Peyer's patch (tissue), 4 donors: ENCODE measurements at regions not wholly inside any gene's neighbourhood (a gene's known extent, or its start where the extent isn't known, plus 50 kb on each side); places are given as distances from the start of the nearest gene placed in this dataset.

ENCODE experiments used
- DNase-seq, 3 donors: peaks; one replicate each; pipeline ENCODE4 v3.0.0-alpha.2; 2017 to 2019
- H3K27ac ChIP-seq, 4 donors: fragments of 200-600 bp; sonication (generic); one replicate each; pipeline ENCODE4 v1.5.1; 2016 to 2019
- H3K27me3 ChIP-seq, 2 donors: fragments of 200-600 bp; sonication (generic); one replicate each; pipeline ENCODE4 v1.5.1; 2019
- H3K36me3 ChIP-seq, 3 donors: fragments of 200-600 bp; sonication (generic); one replicate each; pipeline ENCODE4 v1.5.1; 2016 to 2019
- H3K4me1 ChIP-seq, 4 donors: fragments of 200-600 bp; sonication (generic); one replicate each; pipeline ENCODE4 v1.5.1; 2016 to 2019
- H3K4me3 ChIP-seq, 4 donors: fragments of 200-600 bp; sonication (generic); 1 replicate in 3 of 4; 2 replicates in 1 of 4; pipeline ENCODE4 v1.5.1; 2016 to 2019; ENCODE audit warnings: mild to moderate bottlenecking in 1 of 4
- H3K9me3 ChIP-seq, 4 donors: fragments of 200-600 bp; sonication (generic); one replicate each; pipeline ENCODE4 v1.5.1; 2016 to 2019; ENCODE audit warnings: mild to moderate bottlenecking in 1 of 4
- POLR2A ChIP-seq, 2 donors: fragments of 450-650 bp; IDR thresholded peaks; one replicate each; pipeline ENCODE4 v1.5.1; 2017; ENCODE audit warnings: antibody characterized with exemption in 2 of 2, mild to moderate bottlenecking in 2 of 2, moderate library complexity in 2 of 2
- TF ChIP-seq, protein P1 (sequence below), 6 experiments: fragments of 450-650 bp in 4 of 6; fragments of 200-600 bp in 2 of 6; sonication (generic) in 1 of 6; IDR thresholded peaks; one replicate each; pipeline ENCODE4 v1.5.1; 2017 to 2019; ENCODE audit warnings: antibody characterized with exemption in 6 of 6, mild to moderate bottlenecking in 3 of 6, moderate library complexity in 1 of 6

DNA sequence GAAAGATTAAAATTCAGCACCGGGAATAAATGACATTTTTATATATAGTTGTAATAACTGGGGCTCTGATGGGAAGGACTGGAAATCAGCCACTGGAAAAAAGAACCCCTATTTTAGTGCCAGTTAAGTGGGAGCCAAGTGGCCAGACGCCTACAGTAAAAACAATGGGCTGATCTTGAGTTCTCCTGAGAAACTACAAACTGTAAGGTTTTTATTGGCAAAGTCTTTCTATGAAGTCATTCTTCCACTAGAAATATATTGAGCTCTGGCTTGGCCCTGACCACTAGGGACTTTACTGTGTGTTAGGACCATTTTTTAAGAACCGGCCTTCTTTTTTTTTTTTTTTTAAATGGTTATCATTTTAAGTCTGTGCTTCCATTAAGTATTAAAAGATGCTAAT, 79.6 kb downstream of the ZNF22 start:
- TF ChIP-seq, protein P1, sequence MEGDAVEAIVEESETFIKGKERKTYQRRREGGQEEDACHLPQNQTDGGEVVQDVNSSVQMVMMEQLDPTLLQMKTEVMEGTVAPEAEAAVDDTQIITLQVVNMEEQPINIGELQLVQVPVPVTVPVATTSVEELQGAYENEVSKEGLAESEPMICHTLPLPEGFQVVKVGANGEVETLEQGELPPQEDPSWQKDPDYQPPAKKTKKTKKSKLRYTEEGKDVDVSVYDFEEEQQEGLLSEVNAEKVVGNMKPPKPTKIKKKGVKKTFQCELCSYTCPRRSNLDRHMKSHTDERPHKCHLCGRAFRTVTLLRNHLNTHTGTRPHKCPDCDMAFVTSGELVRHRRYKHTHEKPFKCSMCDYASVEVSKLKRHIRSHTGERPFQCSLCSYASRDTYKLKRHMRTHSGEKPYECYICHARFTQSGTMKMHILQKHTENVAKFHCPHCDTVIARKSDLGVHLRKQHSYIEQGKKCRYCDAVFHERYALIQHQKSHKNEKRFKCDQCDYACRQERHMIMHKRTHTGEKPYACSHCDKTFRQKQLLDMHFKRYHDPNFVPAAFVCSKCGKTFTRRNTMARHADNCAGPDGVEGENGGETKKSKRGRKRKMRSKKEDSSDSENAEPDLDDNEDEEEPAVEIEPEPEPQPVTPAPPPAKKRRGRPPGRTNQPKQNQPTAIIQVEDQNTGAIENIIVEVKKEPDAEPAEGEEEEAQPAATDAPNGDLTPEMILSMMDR (IDR thresholded peaks at IDR 0.05), result no peak
- no peak for TF ChIP-seq POLR2A (IDR thresholded peaks at IDR 0.05)
- Histone ChIP-seq H3K27ac (no peak overlapping the region), H3K9me3 (no peaks in the 10 kb centered on the region), H3K36me3 (no peaks in the 10 kb centered on the region), H3K4me1 (no peaks in the 10 kb centered on the region), H3K4me3 (no peak overlapping the region), H3K27me3 (no peaks in the 10 kb centered on the region)
- no peak for DNase-seq

DNA sequence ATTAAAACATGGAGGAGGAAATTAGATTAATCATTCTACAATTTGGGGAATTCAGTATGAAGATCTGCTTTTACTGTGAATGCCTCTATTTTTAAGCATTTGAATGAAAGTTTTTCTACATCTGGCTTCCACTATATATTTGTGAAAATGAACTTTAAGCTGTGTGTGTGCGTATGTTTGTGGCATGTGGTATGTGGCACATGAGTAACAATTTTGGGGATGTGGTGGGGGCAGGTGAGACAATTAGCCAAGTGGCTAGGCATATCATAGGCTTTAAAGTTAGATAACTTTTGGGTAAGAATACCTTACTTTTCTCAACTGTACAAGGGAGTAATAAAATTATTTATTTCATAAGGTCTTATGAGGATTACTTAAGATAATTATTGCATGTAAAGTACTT, 81.5 kb downstream of the ZNF22 start:
- H3K4me3 ChIP-seq, result no peak overlapping the region
- no peak for DNase-seq
- no peaks in the 10 kb centered on the region for H3K27me3 ChIP-seq
- TF ChIP-seq POLR2A (IDR thresholded peaks at IDR 0.05), result no peak
- TF ChIP-seq, protein P1 (IDR thresholded peaks at IDR 0.05), result no peak
- H3K36me3 ChIP-seq, result no peaks in the 10 kb centered on the region
- no peak overlapping the region for H3K27ac ChIP-seq
- H3K4me1 ChIP-seq, result no peaks in the 10 kb centered on the region
- H3K9me3 ChIP-seq, result no peaks in the 10 kb centered on the region

DNA sequence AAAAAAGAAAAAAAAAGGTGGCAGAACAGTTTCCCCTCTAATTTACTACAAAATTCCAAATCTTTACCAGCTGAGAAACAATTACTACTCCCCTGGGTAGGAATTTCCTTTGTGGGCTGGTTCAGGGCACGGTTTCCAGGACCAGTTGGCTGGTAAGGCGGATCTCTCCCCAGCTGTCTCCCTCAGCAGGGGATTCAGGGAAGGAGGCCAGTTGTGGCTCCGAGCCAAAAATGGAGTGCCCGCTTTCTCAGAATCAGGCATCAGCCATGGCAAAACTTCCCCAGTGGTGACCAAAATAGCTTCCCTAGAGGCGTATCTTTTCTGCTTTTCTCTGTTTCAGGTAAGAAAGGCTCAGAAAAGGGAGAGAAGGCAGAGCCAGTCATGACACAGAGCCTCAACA, 91.2 kb downstream of the ZNF22 start:
- no peak for TF ChIP-seq POLR2A (IDR thresholded peaks at IDR 0.05)
- TF ChIP-seq, protein P1 (IDR thresholded peaks at IDR 0.05), result no peak
- H3K27ac ChIP-seq, result no peak overlapping the region
- no peak for DNase-seq

DNA sequence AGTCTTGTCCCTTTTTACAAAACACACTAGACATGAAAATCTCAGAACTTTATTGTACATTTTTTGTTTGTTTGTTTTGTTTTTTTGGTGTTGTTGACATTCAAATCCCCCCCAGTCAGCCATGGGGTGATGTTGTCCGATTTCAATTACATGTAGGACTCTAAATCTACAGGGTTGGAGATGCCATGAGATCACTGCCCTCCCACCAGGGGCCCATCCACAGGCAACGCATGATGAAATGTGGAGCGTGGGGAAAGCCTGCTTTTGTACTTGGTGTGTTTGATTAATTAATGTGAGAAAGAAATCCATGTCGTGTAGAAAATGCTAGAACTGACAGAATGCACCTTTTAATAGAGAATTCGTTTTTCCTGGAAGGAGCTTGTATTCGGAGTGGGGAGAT, 93.2 kb downstream of the ZNF22 start:
- no peak for TF ChIP-seq POLR2A (IDR thresholded peaks at IDR 0.05)
- TF ChIP-seq, protein P1 (IDR thresholded peaks at IDR 0.05), result no peak
- H3K9me3 ChIP-seq, result no peaks in the 10 kb centered on the region
- H3K4me1 ChIP-seq, result no peaks in the 10 kb centered on the region
- H3K36me3 ChIP-seq, result no peaks in the 10 kb centered on the region
- H3K27ac ChIP-seq, result no peak overlapping the region
- no peak for DNase-seq
- H3K27me3 ChIP-seq, result no peaks in the 10 kb centered on the region
- H3K4me3 ChIP-seq, result no peak overlapping the region

More for the DNA sequence above, 91.2 kb downstream of the ZNF22 start:
- H3K4me1 ChIP-seq, result no peaks in the 10 kb centered on the region
- H3K9me3 ChIP-seq, result no peaks in the 10 kb centered on the region
- H3K4me3 ChIP-seq, result no peak overlapping the region
- no peaks in the 10 kb centered on the region for H3K36me3 ChIP-seq
- H3K27me3 ChIP-seq, result no peaks in the 10 kb centered on the region

DNA sequence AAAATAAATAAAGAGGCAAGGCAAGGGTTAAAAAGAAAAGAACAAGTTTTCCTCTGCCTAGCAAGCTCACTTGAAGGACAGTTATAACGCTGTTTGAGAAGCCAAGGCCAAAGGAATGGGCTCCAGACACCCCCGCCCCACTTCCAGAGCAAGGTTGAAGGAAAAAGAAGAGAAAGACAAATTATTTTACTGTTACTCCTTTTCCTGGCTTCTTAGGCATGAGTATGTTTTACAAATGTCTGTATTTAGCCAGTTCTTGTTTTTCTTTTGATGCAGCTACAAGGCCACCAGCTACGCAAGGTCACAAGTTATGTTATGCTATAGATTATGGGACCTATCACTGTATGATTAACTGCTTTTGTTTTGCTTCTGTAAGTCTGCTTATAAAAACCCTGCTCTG, 94.6 kb downstream of the ZNF22 start:
- no peaks in the 10 kb centered on the region for H3K9me3 ChIP-seq
- no peak overlapping the region for H3K4me3 ChIP-seq
- no peak for DNase-seq
- H3K27ac ChIP-seq, result no peak overlapping the region
- TF ChIP-seq, protein P1 (IDR thresholded peaks at IDR 0.05), result no peak
- TF ChIP-seq POLR2A (IDR thresholded peaks at IDR 0.05), result no peak
- no peaks in the 10 kb centered on the region for H3K27me3 ChIP-seq
- no peaks in the 10 kb centered on the region for H3K36me3 ChIP-seq
- no peaks in the 10 kb centered on the region for H3K4me1 ChIP-seq

DNA sequence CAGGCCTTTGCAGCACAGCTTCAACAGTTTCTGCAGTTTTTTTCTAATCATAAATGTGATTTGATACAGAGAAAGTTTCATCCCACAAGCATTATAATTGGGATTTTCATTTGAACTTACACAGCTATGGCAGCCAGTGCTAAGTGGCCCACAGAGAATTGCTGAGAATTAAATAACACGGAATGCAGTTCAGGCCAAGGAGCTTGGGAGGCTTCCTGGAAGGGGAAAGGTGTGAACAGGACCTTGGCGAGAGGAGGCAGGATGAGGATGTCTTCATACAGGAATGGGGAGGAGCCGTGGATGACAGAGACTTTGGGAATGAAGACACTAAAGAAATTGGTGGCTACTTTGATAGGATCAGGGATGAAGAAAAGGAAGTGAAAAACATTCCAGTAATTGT, 95.3 kb downstream of the ZNF22 start:
- no peaks in the 10 kb centered on the region for H3K9me3 ChIP-seq
- H3K27me3 ChIP-seq, result no peaks in the 10 kb centered on the region
- H3K27ac ChIP-seq, result no peak overlapping the region
- TF ChIP-seq POLR2A (IDR thresholded peaks at IDR 0.05), result no peak
- TF ChIP-seq, protein P1 (IDR thresholded peaks at IDR 0.05), result no peak
- H3K36me3 ChIP-seq, result no peaks in the 10 kb centered on the region
- no peak overlapping the region for H3K4me3 ChIP-seq
- no peaks in the 10 kb centered on the region for H3K4me1 ChIP-seq
- DNase-seq, result no peak
